A673 (cell line): ENCODE measurements at regions not wholly inside any gene's neighbourhood (a gene's known extent, or its start where the extent isn't known, plus 50 kb on each side); places are given as distances from the start of the nearest gene placed in this dataset.

ENCODE experiments used
- CTCF ChIP-seq: fragments of 300-800, 200-600 bp; sonication (generic); conservative IDR thresholded peaks from 2 replicates; pipeline ENCODE4 v1.5.1; 2017; ENCODE audit warnings: low read depth, mild to moderate bottlenecking, antibody characterized with exemption, low read length, moderate library complexity, mixed read lengths
- EZH2 ChIP-seq: fragments of 200-600 bp; sonication (generic); IDR thresholded peaks from 2 replicates; pipeline ENCODE4 v1.6.1; 2017; ENCODE audit warnings: borderline replicate concordance, low read depth, mild to moderate bottlenecking, mixed read lengths, antibody characterized with exemption, low read length; ENCODE audit not compliant: poor library complexity, severe bottlenecking

- no peak for TF ChIP-seq CTCF
- TF ChIP-seq EZH2 = no peak
These were observed 143.9 kb upstream of the EYA4 start for GRCh38 chr6:133097208-133097607.
